Gastrocnemius medialis (tissue), 4 donors: ENCODE measurements at regions not wholly inside any gene's neighbourhood (a gene's known extent, or its start where the extent isn't known, plus 50 kb on each side); places are given as distances from the start of the nearest gene placed in this dataset.

ENCODE experiments used
- POLR2A ChIP-seq, 2 donors: fragments of 450-650 bp; IDR thresholded peaks; one replicate each; pipeline ENCODE4 v1.6.1; 2017; ENCODE audit warnings: antibody characterized with exemption in 2 of 2, mild to moderate bottlenecking in 2 of 2, moderate library complexity in 2 of 2
- TF ChIP-seq, protein P1 (sequence below), 5 experiments: fragments of 450-650 bp in 3 of 5; fragments of 200-600 bp in 2 of 5; sonication (generic) in 2 of 5; IDR thresholded peaks in 4 of 5; conservative IDR thresholded peaks in 1 of 5; 1 replicate in 4 of 5; 2 replicates in 1 of 5; pipeline ENCODE4 v1.5.1; 2016 to 2019; ENCODE audit warnings: antibody characterized with exemption in 5 of 5, mild to moderate bottlenecking in 3 of 5, moderate library complexity in 3 of 5

DNA sequence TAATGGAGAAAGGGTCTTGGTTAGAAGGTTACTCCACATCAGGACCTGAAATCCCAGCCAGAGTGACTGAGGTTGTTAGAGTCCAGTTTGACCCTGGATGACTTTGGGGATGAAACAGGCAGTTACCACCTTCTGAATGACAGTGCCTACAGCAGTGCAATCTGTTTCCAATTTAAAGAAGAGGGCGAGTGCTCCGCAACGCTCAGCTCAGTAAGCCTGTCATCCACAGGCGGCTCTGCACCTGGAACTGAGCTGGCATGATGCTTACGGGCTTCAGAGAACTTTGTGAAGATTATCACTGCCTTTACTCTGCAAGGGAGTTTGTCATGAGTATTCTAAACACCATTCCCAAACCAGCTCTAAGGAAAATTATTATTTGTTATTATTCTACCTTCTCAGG is 127.7 kb upstream of the SLC24A5 start:
- TF ChIP-seq, protein P1, sequence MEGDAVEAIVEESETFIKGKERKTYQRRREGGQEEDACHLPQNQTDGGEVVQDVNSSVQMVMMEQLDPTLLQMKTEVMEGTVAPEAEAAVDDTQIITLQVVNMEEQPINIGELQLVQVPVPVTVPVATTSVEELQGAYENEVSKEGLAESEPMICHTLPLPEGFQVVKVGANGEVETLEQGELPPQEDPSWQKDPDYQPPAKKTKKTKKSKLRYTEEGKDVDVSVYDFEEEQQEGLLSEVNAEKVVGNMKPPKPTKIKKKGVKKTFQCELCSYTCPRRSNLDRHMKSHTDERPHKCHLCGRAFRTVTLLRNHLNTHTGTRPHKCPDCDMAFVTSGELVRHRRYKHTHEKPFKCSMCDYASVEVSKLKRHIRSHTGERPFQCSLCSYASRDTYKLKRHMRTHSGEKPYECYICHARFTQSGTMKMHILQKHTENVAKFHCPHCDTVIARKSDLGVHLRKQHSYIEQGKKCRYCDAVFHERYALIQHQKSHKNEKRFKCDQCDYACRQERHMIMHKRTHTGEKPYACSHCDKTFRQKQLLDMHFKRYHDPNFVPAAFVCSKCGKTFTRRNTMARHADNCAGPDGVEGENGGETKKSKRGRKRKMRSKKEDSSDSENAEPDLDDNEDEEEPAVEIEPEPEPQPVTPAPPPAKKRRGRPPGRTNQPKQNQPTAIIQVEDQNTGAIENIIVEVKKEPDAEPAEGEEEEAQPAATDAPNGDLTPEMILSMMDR (IDR thresholded peaks at IDR 0.05 in 4 of 5, conservative IDR thresholded peaks at IDR 0.05 in 1 of 5), result no peak
- no peak for TF ChIP-seq POLR2A (IDR thresholded peaks at IDR 0.05)
